HG02885 (cell line): ENCODE measurements at regions not wholly inside any gene's neighbourhood (a gene's known extent, or its start where the extent isn't known, plus 50 kb on each side); places are given as distances from the start of the nearest gene placed in this dataset.
"Not testable (repeated sequence)": the region's sequence is repeated elsewhere in the genome, so short reads cannot be mapped to it uniquely, and the experiment has no call there.

Experiments
- ATAC-seq: cut with Tn5 transposase; IDR thresholded peaks from one replicate; pipeline ENCODE4 v1.9.1; 2021; ENCODE audit warnings: mild to moderate bottlenecking; ENCODE audit not compliant: unreplicated experiment, poor library complexity

DNA sequence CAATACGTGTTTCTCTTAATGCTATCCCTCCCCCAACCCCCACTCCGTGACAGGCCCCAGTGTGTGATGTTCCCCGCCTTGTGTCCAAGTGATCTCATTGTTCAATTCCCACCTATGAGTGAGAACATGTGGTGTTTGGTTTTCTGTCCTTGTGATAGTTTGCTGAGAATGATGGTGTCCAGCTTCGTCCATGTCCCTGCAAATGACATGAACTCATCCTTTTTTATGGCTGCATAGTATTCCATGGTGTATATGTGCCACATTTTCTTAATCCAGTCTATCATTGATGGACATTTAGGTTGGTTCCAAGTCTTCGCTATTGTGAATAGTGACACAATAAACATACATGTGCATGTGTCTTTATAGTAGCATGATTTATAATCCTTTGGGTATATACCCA is 52.5 kb downstream of the KIAA0408 start:
- not testable (repeated sequence) for ATAC-seq

DNA sequence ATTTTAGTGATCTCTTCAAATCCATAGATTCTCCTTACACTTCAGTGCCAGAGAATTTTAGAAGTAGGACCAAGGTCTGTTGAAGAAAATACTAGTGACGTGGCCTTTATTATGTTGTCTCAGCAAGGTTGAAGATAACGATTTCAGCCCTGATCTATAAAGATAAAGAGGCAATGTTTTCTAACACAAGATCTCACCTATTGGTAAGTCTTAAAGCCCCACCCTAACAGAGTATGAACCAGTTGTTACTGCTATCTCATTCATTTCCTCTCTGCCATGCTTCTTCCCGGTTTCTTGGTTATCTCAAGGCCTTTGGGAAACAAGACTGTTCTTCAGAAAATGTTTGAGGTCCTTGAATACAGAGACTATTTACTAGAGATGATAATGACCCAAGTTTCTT is 53.1 kb downstream of the KIAA0408 start:
- no peak for ATAC-seq

DNA sequence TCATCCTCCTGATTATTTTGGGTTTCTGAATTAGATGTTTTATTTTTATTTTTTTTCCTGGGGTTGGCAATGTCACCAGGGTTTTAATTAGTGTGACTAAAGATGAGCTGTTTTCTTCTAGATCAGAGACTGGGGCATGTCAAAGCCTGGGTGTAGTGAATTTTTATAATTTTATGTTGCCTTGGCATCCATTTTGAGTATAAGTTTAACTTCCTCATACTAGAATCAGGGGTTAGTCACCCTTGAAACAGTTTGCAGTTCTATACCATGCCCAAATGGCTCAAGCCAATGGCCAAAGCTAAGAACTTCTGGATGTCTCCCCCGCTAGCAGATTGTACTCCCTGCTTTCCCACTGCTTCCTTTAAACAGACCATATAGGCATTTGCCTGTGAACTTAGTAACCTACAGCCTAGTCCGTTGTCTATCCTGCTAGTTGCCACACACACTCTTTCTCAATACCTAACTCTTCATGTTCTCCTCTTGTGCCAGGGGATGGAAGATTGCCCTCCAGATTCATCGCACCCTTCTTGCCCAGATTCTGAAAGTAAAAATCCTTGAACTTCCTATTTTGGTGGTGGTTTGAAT is 54.5 kb downstream of the KIAA0408 start:
- ATAC-seq = no peak

DNA sequence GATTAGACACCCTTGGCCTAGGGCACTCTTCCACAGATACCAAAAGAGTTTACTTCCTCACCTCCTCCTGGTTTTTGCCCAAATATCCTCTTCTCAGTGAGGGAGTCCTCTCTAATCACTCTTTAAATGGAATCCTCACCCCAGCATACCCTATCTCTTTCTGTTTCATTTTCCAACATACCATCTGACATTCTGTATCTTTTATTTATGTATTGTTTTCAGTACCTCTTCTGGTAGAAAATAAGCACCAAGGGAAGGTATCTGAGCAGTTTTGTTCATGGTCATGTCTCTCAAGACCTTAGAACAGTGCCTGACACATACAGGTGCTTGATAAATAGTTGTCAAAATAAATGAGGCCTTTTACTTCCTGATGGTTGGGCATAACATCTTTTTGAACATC is 55.1 kb downstream of the KIAA0408 start:
- peak; percentile 65 for ATAC-seq

DNA sequence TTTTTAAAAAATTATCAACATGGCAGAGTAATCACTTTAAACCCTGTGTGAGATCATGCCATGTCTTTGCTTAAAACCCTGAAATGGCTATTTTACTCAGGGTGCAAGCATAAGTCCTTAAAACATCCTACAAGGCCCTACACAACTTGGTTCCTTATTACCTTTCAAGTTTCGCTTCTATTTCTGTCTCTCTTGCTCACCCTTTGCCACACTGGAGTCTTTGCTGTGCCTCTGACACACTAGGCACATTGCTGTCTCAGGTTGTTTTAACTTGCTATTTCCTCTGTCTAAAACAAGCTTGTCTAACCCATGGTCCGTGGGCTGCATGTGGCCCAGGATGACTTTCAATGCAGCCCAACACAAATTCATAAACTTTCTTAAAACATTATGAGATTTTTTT is 55.6 kb downstream of the KIAA0408 start:
- peak; percentile 83 for ATAC-seq

DNA sequence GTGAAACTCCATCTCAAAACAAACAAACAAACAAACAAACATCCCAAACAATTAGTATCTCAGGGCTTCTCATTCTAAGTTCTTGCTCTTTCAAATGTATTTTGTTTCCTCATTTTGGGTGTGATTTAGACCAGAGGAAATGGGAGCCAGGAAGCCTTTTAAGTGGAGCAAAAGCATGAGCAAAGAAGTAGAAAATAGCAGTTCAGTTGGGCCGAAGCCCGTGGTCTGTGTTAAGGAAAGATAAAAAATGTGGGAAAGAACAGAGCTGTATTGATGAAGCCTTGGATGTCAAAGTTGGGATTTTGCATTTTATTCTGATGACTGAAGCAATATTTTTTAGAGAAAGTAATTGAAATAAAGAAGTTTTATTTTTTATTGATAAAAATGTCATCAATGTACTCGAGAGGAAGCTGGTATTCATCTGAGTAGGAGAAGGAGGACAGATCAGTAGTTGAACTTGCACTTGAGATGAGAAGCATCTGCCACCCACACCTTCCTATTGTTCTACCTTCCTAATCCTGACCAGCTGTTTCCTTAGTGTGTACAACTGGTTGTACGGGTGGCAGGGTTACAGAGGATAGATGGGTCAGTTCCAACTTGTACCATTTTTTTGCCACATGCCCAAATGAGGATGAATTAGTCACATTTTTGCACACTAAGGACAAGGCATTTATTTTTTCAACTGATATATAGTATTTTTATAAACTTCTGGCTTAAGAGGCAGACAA is 56.1 kb downstream of the KIAA0408 start:
- ATAC-seq = peak; percentile 39

DNA sequence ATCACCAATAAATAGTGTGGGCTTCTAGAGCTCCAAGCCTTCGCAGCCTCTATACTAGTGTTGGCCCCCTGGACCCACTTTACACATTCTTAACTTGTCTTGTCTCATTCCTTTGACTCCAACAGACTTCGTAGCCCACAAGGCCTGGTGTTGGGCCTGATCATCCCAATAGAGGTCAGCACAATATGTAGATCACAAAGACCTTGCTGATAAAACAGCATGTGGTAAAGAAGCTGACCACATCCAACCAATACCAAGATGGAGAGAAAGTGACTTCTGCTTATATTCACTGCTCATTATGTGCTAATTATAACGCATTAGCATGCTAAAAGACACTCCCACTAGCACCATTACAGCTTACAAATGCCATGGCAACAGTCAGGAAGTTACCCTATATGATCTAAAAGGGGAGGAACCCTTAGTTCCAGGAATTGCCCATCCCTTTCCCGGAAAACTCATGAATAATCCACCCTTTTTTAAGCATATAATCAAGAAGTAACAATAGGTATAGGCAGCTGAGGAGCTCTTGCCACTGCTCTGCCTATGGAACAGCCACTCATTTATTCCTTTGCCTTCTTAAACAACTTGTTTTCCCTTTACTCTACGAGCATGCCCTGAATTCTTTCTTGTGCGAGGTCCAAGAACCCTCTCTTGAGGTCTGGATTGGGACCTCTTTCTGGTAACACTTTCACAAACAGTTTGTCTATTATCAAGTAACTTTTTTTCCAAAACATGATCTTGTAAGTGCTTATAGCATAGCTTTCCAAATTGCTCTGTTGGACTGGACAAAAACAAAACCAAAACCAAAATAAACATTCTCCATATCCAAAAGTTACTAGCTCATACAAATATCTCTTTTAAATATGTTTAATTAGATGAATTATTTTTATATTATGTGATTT is 54.6 kb upstream of the ECHDC1 start:
- ATAC-seq = no peak

DNA sequence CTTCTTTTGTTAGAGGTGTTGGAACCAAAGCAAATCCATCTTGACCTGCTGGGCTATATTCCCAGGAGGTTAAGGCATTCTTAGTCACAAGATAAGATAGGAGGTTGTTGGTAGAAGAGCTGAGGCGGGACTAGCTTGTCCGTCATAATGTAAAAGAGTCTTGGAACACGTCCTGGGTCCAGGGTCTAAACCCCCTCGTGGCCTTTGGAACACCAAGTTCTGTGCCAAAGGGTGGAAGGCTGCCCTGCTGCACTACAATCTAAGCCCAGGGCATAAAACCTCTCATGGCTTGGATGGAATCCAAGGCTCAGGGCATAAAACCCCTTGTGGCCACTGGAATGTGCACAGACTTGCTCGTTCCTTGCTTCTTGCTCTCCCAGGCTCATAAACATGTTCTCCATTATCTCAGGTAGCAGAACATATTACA is 53.8 kb upstream of the ECHDC1 start:
- not testable (repeated sequence) for ATAC-seq
